ENCODE measurements at regions not wholly inside any gene's neighbourhood (a gene's known extent, or its start where the extent isn't known, plus 50 kb on each side); places are given as distances from the start of the nearest gene placed in this dataset.

DNA sequence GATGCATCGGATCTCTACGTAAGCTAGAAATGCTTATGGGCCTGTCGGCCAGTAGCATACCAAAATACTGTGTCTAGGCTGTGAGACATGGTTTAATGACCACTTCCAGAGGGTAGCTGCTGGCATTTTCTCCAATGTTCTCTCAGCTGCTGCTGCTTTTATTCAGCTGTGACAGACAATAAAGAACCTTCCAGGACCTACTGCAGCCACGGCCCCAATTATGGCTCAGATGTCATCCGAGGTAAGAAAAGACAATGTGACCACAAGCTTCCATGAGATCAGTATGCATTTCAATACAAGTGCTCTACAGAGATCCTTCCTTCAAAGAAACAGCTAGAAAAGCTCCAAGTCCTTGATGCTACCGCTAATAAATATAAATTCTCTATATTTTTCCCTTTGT lies 256.2 kb downstream of the SDHAF3 start:
- TF ChIP-seq CTCF (conservative IDR thresholded peaks at IDR 0.05; ENCODE audit: low read length) = no peak
- no peak overlapping the region for H3K4me3 ChIP-seq (ENCODE audit: low read length)
- no peak for DNase-seq (ENCODE audit: low read depth)

DNA sequence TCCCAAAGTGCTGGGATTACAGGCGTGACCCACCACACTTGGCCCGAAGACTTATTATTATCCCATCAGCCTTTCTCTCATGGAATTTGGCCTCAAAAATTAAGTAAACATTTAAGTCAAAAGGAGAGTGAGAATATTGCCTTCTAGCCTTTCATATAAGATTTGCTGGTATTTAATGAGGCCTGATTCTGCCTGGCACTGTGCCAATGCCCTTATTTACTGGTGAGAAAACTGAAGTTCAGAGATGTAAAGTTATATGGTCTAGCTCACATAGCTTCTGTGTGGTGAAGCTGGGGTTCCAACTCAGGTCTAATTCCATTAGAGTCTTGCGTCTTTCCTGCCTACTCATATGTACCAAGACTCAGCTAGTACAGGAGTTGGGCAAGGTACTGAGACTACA lies 260.2 kb downstream of the SDHAF3 start:
- no peak overlapping the region for H3K4me3 ChIP-seq (ENCODE audit: low read length)
- TF ChIP-seq CTCF (conservative IDR thresholded peaks at IDR 0.05; ENCODE audit: low read length) = no peak
- no peak for DNase-seq (ENCODE audit: low read depth)

DNA sequence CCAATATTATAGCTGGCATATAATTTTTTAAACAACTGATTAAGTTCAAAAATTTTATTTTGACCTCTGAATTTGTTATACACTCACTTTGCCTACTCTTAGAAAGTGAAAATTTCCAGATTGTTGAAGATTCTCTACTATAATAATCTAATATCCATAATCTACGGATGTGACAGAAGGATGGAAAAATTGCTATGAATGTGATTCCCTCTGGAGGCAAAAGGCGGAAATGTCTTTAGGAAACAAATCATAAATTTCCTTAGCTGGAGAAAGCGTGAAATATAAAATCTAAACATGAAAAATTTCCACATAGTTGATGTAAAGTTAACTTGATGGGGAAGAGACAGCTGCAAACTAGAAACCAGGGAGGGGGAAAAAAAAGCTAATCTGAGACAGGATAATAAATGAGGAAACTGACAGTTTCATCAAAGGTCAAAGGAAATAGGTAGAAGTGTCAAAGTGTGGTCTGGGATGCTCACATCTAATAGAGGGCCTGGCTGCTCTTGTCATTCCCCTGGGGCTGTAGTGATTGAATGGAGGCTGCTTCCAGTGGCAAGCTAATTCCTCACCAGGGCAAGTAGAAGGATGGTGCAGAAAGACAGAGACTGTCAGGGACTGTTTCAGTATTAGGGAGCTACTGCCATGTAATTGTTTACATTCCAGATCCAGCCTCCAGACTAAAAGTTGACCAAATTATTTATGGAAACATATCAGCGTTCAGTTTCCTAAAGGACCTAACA lies 264.5 kb downstream of the SDHAF3 start:
- no peak for TF ChIP-seq CTCF (conservative IDR thresholded peaks at IDR 0.05; ENCODE audit: low read length)

GRCh38 chr7:97390052-97390451 lies 272.6 kb downstream of the SDHAF3 start:
- no peak overlapping the region for H3K4me3 ChIP-seq (ENCODE audit: low read length)
- no peak for DNase-seq (ENCODE audit: low read depth)
- TF ChIP-seq CTCF (conservative IDR thresholded peaks at IDR 0.05; ENCODE audit: low read length) = no peak

More for the DNA sequence above, 264.5 kb downstream of the SDHAF3 start:
- H3K4me3 ChIP-seq (ENCODE audit: low read length) = no peak overlapping the region
- DNase-seq (ENCODE audit: low read depth) = no peak

DNA sequence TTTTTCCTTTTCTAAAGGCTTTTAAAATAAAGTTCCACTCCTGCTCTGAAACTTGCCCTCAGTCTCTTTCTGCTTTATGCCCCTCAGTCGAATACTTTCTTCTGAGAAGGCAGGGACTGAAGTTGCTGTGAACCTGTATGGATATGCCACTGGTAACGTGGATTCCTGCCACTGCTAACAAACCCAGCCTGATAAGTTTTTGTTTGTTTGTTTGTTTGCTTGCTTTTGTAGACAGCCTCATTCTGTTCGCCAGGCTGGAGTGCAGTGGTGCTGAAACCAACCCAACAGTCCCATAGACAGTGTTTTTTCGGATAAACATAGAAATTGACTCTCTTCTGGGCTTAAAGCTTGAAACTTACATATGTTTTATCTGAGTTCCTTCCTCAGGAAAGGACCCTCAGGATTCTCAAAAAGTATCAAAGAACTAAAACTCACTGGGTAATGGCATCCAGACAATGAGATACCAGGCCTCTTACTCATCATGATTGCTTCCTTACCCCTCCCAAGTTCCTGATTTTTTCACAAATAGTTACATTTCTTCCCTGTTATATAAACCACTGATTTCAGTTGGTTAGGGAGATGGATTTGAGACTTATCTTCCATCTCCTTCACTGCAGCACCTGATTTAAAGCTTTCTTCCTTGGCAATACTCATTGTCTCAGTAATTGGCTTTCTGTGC lies 273.6 kb downstream of the SDHAF3 start:
- TF ChIP-seq CTCF (conservative IDR thresholded peaks at IDR 0.05; ENCODE audit: low read length) = no peak
- H3K4me3 ChIP-seq (ENCODE audit: low read length) = no peak overlapping the region
- DNase-seq (ENCODE audit: low read depth) = no peak

DNA sequence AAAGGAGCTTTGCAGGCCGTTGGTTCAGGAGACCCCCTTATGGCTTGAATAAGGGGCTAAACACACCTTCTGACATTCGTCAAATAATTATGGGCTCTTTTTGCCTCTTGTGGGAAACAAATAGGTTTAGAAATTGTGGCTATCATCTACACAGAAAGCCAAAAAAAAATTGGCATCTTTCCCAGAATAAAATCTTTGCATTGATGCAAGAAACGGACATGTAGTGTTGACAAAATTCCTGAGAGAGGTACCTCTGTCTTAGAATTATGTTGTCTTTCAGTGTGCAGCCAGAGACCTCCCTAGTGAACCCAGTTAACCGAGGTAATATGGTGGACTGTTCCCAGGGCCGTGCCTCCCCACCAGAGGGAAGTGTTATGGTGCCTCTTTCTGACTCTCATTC lies 283.9 kb downstream of the SDHAF3 start:
- no peak for TF ChIP-seq CTCF (conservative IDR thresholded peaks at IDR 0.05; ENCODE audit: low read length)
- no peak for DNase-seq (ENCODE audit: low read depth)
- no peak overlapping the region for H3K4me3 ChIP-seq (ENCODE audit: low read length)

GRCh38 chr7:97405835-97406234 lies 288.3 kb downstream of the SDHAF3 start:
- DNase-seq (ENCODE audit: low read depth) = no peak
- no peak overlapping the region for H3K4me3 ChIP-seq (ENCODE audit: low read length)
- no peak for TF ChIP-seq CTCF (conservative IDR thresholded peaks at IDR 0.05; ENCODE audit: low read length)
